Stimulated activated CD4-positive, alpha-beta T cell treated with anti-CD3 and anti-CD28 coated beads, Interleukin-12 subunit alpha, Interleukin-12 subunit beta, amount 100 ng/mL, for 4 hours (primary cell): ENCODE measurements at regions not wholly inside any gene's neighbourhood (a gene's known extent, or its start where the extent isn't known, plus 50 kb on each side); places are given as distances from the start of the nearest gene placed in this dataset.

ENCODE experiments used
- DNase-seq: peaks from one replicate; pipeline ENCODE4 v3.0.0-alpha.2; 2020

- no peak for DNase-seq
Measured at GRCh38 chr6:113437566-113437965, 419.6 kb upstream of the MARCKS start.

- no peak for DNase-seq
Measured at GRCh38 chr6:113439866-113440265, 417.3 kb upstream of the MARCKS start.

GRCh38 chr6:113442040-113442439 is 415.1 kb upstream of the MARCKS start:
- DNase-seq: no peak

GRCh38 chr6:113445201-113445600 is 411.9 kb upstream of the MARCKS start:
- no peak for DNase-seq

GRCh38 chr6:113447088-113447831 is 409.9 kb upstream of the MARCKS start:
- no peak for DNase-seq

- no peak for DNase-seq
Measured at GRCh38 chr6:113449051-113449450, 408.1 kb upstream of the MARCKS start.

- no peak for DNase-seq
Measured at GRCh38 chr6:113450061-113450465, 407.1 kb upstream of the MARCKS start.

GRCh38 chr6:113451049-113451448 is 406.1 kb upstream of the MARCKS start:
- DNase-seq: no peak

- DNase-seq: no peak
Measured at GRCh38 chr6:113457198-113457597, 399.9 kb upstream of the MARCKS start.

- DNase-seq: no peak
Measured at GRCh38 chr6:113457751-113458150, 399.4 kb upstream of the MARCKS start.

- no peak for DNase-seq
Measured at GRCh38 chr6:113458368-113459010, 398.7 kb upstream of the MARCKS start.

GRCh38 chr6:113461153-113461932 is 395.8 kb upstream of the MARCKS start:
- no peak for DNase-seq

GRCh38 chr6:113464536-113464935 is 392.6 kb upstream of the MARCKS start:
- DNase-seq: no peak

GRCh38 chr6:113464960-113465359 is 392.2 kb upstream of the MARCKS start:
- DNase-seq: no peak

- no peak for DNase-seq
Measured at GRCh38 chr6:113466526-113466925, 390.6 kb upstream of the MARCKS start.

GRCh38 chr6:113475392-113475791 is 381.8 kb upstream of the MARCKS start:
- DNase-seq: no peak

GRCh38 chr6:113476937-113477839 is 380.0 kb upstream of the MARCKS start:
- no peak for DNase-seq

GRCh38 chr6:113480616-113481015 is 376.5 kb upstream of the MARCKS start:
- no peak for DNase-seq

GRCh38 chr6:113481458-113481857 is 375.7 kb upstream of the MARCKS start:
- no peak for DNase-seq

- no peak for DNase-seq
Measured at GRCh38 chr6:113481910-113482309, 375.2 kb upstream of the MARCKS start.

GRCh38 chr6:113482771-113483170 is 374.4 kb upstream of the MARCKS start:
- no peak for DNase-seq

GRCh38 chr6:113486199-113486598 is 370.9 kb upstream of the MARCKS start:
- DNase-seq: no peak
